ENCODE measurements at regions not wholly inside any gene's neighbourhood (a gene's known extent, or its start where the extent isn't known, plus 50 kb on each side); places are given as distances from the start of the nearest gene placed in this dataset.
"Not testable (repeated sequence)": the region's sequence is repeated elsewhere in the genome, so short reads cannot be mapped to it uniquely, and the experiment has no call there.

DNA sequence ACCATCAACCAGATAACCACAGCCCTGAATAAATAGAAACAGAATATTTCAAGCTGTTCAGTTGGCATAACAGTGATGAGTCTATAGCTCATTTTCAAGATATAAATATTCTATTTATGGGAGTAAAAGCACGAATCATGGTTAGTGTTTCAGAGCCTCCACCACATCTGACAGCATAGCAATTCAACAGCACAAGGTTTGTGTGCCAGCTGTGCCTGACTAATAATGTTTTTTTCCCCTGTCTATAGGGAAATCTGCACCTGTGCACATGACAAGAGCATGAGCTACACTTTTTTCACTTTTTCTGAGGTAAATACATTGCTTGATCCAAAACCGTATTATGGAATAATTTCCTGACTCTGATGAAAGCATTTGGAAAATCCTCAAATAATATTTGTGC, 251.3 kb downstream of the RPIA start:
- TF ChIP-seq, protein P1, sequence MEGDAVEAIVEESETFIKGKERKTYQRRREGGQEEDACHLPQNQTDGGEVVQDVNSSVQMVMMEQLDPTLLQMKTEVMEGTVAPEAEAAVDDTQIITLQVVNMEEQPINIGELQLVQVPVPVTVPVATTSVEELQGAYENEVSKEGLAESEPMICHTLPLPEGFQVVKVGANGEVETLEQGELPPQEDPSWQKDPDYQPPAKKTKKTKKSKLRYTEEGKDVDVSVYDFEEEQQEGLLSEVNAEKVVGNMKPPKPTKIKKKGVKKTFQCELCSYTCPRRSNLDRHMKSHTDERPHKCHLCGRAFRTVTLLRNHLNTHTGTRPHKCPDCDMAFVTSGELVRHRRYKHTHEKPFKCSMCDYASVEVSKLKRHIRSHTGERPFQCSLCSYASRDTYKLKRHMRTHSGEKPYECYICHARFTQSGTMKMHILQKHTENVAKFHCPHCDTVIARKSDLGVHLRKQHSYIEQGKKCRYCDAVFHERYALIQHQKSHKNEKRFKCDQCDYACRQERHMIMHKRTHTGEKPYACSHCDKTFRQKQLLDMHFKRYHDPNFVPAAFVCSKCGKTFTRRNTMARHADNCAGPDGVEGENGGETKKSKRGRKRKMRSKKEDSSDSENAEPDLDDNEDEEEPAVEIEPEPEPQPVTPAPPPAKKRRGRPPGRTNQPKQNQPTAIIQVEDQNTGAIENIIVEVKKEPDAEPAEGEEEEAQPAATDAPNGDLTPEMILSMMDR (IDR thresholded peaks at IDR 0.05; ENCODE audit: low read depth, low read length) = no peak
- DNase-seq (ENCODE audit: extremely low read depth, low read depth) = no peak

DNA sequence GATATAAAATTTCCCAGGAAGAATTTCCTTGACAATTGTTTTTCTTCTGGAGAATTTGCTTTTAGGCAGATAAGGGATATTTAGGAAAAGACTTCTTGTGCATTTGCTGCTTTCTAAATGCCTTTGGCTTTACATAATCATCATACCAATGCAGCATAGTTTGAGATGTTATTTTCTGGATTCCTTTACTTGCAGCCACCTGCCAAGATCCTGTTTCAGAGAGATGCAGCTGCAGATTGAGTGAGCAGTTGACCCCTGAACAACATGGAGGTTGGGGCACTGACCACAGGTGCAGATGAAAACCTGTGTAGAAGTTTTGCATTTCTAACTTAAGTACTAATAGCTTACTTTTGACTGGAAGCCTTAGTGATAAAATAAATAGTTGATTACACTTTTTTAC, 257.9 kb downstream of the RPIA start:
- DNase-seq (ENCODE audit: extremely low read depth, low read depth) = no peak
- TF ChIP-seq, protein P1 (IDR thresholded peaks at IDR 0.05; ENCODE audit: low read depth, low read length) = no peak

DNA sequence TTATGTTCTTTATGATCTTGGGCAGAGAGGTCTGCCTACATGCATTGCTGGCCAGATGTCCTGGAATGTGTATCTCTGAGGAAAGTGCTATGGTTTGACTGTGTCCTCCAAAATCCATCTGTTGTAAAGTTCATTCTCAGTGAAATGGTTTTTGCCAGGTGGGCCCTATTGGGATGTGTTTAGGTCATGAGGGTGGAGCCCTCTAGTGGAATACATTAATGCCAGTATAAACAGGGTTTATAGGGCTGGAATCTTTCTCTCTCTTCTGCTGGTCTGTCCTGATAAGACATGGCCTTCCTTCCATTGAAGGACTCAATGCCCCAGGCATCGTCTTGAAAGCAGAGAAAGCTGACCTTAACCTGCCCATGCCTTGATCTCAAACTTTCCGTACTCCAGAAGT, 258.5 kb downstream of the RPIA start:
- DNase-seq (ENCODE audit: extremely low read depth, low read depth) = no peak
- TF ChIP-seq, protein P1 (IDR thresholded peaks at IDR 0.05; ENCODE audit: low read depth, low read length) = peak; percentile 15

DNA sequence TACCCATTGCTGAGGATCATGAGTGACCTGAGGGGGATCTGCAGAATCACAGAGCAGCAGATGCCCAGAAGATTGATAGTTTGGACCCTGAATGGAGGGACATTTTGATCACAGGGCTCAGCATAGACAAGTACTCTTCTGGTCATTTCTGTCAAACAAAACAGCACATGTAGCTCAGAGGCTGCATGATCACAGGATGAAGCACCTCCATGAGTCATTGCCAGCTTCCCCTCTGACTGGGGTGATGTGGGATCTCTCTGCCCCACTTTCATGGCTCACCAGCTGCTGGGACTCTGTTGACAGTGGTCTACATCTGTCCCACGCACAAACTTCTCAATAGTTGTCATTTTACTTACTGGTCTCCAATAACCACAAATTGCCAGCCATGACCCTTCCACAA, 264.1 kb downstream of the RPIA start:
- no peak for DNase-seq (ENCODE audit: extremely low read depth, low read depth)
- TF ChIP-seq, protein P1 (IDR thresholded peaks at IDR 0.05; ENCODE audit: low read depth, low read length) = no peak

DNA sequence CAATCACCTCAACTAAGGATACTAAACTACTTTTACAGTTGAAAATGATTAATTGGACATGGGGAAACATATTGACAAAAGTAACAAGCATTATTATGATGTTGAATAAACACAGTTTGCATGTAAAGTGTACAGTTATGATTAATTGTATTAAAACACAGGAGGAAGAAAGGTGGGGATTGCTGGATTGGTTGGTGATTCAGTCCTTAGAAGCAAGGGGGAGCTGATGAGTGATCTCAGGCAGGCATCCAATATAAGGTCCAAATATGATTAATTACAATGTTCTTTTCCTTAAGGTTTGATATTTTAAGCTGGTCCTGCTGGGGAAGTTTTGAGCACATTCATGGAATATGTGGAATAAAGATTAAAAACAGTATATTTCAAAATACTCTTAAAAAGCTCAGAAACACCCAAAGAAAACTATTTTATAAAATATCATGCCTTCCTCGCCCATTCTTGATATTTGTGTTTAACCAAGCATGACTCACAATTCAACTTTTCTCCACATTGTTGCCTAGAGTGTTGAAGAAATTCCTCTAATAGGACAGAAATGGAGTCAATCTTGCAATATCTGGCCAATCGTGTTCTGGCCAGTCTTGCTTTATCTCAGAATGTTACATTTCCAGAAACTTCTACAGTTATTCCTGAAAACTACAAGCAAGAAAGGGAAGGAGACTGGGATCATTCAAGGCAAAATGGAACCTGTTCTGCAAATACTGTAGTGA, 268.2 kb downstream of the RPIA start:
- DNase-seq (ENCODE audit: extremely low read depth, low read depth) = no peak
- TF ChIP-seq, protein P1 (IDR thresholded peaks at IDR 0.05; ENCODE audit: low read depth, low read length) = no peak; the same call in 1 of the 2 replicates

GRCh38 chr2:88961323-88961722, 269.9 kb downstream of the RPIA start:
- DNase-seq (ENCODE audit: extremely low read depth, low read depth) = not testable (repeated sequence)

- TF ChIP-seq, protein P1 (IDR thresholded peaks at IDR 0.05; ENCODE audit: low read depth, low read length) = no peak
- DNase-seq (ENCODE audit: extremely low read depth, low read depth) = no peak
Observed at GRCh38 chr2:88967844-88968243, 276.4 kb downstream of the RPIA start.

GRCh38 chr2:88978011-88978410, 286.5 kb downstream of the RPIA start:
- DNase-seq (ENCODE audit: extremely low read depth, low read depth) = not testable (repeated sequence)

- not testable (repeated sequence) for DNase-seq (ENCODE audit: extremely low read depth, low read depth)
Observed at GRCh38 chr2:88978446-88978845, 287.0 kb downstream of the RPIA start.

GRCh38 chr2:88984079-88984478, 292.6 kb downstream of the RPIA start:
- DNase-seq (ENCODE audit: extremely low read depth, low read depth) = not testable (repeated sequence)

DNA sequence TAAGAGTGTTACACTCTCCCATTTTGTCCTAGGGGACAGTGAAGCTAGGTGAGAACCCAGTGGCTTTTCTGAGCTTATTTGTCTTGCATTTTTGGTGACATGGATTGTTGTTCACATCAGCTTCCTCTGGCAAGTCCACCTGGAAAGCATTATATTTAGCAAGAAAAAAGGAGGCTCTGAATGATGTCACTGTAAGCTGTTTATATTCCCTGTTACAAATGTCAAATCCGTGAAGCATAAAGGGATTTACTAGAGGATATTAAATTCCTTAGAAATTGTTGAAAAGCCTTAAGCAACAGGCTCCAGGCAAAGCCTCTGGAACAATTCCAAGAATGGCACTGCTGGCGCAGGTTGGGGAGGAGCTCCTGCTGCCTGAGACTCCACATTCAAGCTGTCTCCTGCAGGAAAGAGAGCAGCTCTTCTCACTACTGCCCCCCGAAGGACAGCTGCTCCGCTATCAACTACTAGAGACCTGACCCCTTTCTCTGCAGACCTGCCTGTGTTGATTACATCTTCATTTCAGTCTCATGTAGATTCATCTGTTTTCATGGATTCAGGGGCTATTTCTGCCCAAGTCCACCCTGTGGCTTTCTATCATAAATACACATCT, 295.4 kb downstream of the RPIA start:
- DNase-seq (ENCODE audit: extremely low read depth, low read depth) = not testable (repeated sequence)

DNA sequence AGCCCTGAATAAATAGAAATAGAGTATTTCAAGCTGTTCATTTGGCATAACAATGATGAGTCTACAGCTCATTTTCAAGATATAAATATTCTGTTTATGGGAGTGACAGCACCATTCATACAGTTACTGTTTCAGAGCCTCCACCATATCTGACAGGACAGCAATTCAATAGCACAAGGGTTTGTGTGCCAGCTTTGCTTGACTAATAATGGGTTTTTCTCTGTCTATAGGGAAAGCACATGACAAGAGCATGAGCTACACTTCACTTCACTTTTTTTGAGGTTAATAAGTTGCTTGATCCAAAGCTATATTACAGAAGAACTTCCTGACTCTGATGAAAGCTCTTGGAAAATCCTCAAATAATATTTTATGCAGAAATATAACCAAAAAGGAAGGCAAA, 297.1 kb downstream of the RPIA start:
- DNase-seq (ENCODE audit: extremely low read depth, low read depth) = not testable (repeated sequence)

DNA sequence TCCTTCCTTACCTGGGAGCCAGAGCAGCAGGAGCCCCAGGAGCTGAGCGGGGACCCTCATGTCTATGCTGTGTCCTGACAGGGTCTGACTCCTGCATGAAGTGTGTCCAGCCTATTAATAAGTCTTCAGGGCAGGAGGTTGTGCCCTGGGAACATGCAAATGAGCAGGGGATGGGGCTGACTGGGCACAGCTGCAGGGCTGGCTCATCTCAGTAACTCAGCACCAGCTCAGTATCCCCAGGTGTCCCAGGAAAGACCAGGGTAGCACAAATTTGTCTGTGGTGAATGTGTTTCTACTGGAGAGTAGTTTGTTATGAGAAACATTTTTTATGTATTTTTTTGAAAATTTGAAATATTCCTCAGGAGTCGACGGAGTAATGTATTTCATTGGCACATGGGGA, 301.3 kb downstream of the RPIA start:
- DNase-seq (ENCODE audit: extremely low read depth, low read depth) = not testable (repeated sequence)
